ENCODE measurements at regions not wholly inside any gene's neighbourhood (a gene's known extent, or its start where the extent isn't known, plus 50 kb on each side); places are given as distances from the start of the nearest gene placed in this dataset.

GRCh38 chr17:63181856-63182255 is 215.8 kb downstream of the TANC2 start:
- TF ChIP-seq CTCF (IDR thresholded peaks at IDR 0.05) = no peak
- DNase-seq (no peak), ATAC-seq (no peak)
- Histone ChIP-seq H3K36me3 (no peaks in the 10 kb centered on the region), H3K27me3 (no peaks in the 10 kb centered on the region), H3K9me3 (no peaks in the 10 kb centered on the region), H3K4me1 (no peaks in the 10 kb centered on the region), H3K4me3 (no peak overlapping the region), H3K27ac (no peak overlapping the region)
- intact Hi-C loops (cut with DNase I) = no loop called here

GRCh38 chr17:63185420-63185819 is 219.4 kb downstream of the TANC2 start:
- Histone ChIP-seq H3K27me3 (no peaks in the 10 kb centered on the region), H3K36me3 (no peaks in the 10 kb centered on the region), H3K27ac (no peak overlapping the region), H3K4me3 (no peak overlapping the region), H3K9me3 (no peaks in the 10 kb centered on the region), H3K4me1 (no peaks in the 10 kb centered on the region)
- DNase-seq (no peak), ATAC-seq (no peak)
- TF ChIP-seq CTCF (IDR thresholded peaks at IDR 0.05) = no peak
- intact Hi-C loops (cut with DNase I) = no loop called here

- no peak for ATAC-seq
- Histone ChIP-seq H3K36me3 (peaks cover 4% of the 10 kb centered on the region), H3K4me3 (no peak overlapping the region), H3K27me3 (no peaks in the 10 kb centered on the region), H3K9me3 (no peaks in the 10 kb centered on the region), H3K4me1 (no peaks in the 10 kb centered on the region), H3K27ac (no peak overlapping the region)
- DNase-seq = no peak
- intact Hi-C loops (cut with DNase I) = no loop called here
- TF ChIP-seq CTCF (IDR thresholded peaks at IDR 0.05) = no peak
These were observed 223.0 kb downstream of the TANC2 start for GRCh38 chr17:63189082-63189481.

GRCh38 chr17:63189930-63190329 is 223.9 kb downstream of the TANC2 start:
- no peak for TF ChIP-seq CTCF (IDR thresholded peaks at IDR 0.05)
- no peaks in the 10 kb centered on the region for H3K27me3 ChIP-seq
- H3K9me3 ChIP-seq = no peaks in the 10 kb centered on the region
- no peak for ATAC-seq
- no peak overlapping the region for H3K27ac ChIP-seq
- no peak overlapping the region for H3K4me3 ChIP-seq
- intact Hi-C loops (cut with DNase I) = no loop called here
- H3K36me3 ChIP-seq = peaks cover 10% of the 10 kb centered on the region
- H3K4me1 ChIP-seq = no peaks in the 10 kb centered on the region
- DNase-seq = no peak

- ATAC-seq (no peak), DNase-seq (no peak)
- Histone ChIP-seq H3K4me3 (no peak overlapping the region), H3K27me3 (no peaks in the 10 kb centered on the region), H3K4me1 (no peaks in the 10 kb centered on the region), H3K27ac (no peak overlapping the region), H3K9me3 (no peaks in the 10 kb centered on the region), H3K36me3 (peaks cover 10% of the 10 kb centered on the region)
- intact Hi-C loops (cut with DNase I) = no loop called here
- TF ChIP-seq CTCF (IDR thresholded peaks at IDR 0.05) = no peak
These were observed 224.9 kb downstream of the TANC2 start for GRCh38 chr17:63190821-63191370.

GRCh38 chr17:63191610-63192009 is 225.6 kb downstream of the TANC2 start:
- TF ChIP-seq CTCF (IDR thresholded peaks at IDR 0.05) = no peak
- H3K4me3 ChIP-seq = no peak overlapping the region

More at GRCh38 chr17:63191610-63192009, 225.6 kb downstream of the TANC2 start:
- DNase-seq = peak; percentile 65
- Histone ChIP-seq H3K9me3 (no peaks in the 10 kb centered on the region), H3K4me1 (peaks cover under 1% of the 10 kb centered on the region), H3K27ac (no peak overlapping the region), H3K36me3 (peaks cover 10% of the 10 kb centered on the region), H3K27me3 (no peaks in the 10 kb centered on the region)
- intact Hi-C loops (cut with DNase I) = no loop called here
- peak; percentile 71 for ATAC-seq

Measured in upper lobe of right lung (tissue), 1 donor.